Activated CD4-positive, alpha-beta T cell treated with anti-CD3 and anti-CD28 coated beads for 48 hours (primary cell): ENCODE measurements at regions not wholly inside any gene's neighbourhood (a gene's known extent, or its start where the extent isn't known, plus 50 kb on each side); places are given as distances from the start of the nearest gene placed in this dataset.
A peak's percentile ranks its signal among the peaks of the same experiment; 100 is the strongest.
"Not testable (repeated sequence)": the region's sequence is repeated elsewhere in the genome, so short reads cannot be mapped to it uniquely, and the experiment has no call there.

Experiments
- DNase-seq: peaks from one replicate; pipeline ENCODE4 v3.0.0-alpha.2; 2020

DNA sequence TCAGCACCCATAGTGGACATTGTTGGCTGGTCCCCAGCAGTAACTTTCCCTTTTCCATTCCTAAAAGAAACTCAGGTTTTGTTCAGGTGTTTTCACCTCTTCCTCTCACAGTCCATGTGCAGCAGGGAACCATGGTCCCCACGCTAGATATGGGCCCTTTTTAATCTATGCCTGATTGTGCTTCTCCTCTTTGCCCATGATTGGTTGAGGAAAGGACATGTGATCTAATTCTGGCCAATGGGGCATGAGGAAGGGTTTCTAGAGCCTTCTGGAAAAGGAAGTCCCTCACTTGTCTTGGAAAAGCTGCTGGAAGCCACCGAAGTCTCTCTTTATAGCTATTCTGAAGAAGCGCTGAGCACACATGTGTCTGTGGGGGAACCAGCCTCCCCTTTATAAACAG is 330.7 kb downstream of the ACTR3B start:
- no peak for DNase-seq

DNA sequence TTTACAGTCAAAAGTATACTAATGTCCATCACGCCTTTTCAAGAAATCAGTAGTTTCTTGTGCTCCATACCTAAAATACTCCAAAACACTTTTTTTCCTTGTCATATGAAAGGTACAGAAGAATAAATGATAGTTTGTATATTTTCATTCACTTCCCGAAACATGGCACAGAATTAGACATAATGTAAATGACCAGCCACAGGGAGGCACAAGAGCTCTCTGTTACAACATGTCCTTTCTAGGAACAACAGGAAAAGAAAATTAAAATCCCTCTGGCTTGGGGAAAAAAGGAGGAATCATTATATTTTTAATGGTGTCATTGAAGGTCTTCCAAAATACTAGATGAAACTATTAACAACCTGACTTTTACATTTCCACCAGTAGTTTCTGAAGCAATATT is 331.2 kb downstream of the ACTR3B start:
- no peak for DNase-seq

DNA sequence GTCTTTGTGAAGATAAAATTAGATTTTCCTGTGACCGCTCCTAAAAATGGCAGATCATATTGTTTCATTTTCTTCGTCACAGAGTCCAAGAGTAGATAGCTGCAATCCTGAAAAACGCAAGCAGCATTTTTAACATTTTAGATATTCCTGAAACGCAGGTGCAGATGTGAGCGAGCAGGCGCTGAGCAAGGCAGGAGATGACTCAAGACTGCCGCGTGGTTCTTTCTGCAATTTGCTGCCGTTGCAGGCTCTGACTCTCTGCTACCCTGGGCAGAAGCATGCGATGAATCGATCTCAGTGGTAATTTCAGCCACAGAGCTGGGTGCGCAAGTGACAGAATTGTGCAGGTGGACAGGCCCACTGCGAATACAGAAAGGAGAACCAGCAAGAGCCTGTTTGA is 331.9 kb downstream of the ACTR3B start:
- DNase-seq: no peak

DNA sequence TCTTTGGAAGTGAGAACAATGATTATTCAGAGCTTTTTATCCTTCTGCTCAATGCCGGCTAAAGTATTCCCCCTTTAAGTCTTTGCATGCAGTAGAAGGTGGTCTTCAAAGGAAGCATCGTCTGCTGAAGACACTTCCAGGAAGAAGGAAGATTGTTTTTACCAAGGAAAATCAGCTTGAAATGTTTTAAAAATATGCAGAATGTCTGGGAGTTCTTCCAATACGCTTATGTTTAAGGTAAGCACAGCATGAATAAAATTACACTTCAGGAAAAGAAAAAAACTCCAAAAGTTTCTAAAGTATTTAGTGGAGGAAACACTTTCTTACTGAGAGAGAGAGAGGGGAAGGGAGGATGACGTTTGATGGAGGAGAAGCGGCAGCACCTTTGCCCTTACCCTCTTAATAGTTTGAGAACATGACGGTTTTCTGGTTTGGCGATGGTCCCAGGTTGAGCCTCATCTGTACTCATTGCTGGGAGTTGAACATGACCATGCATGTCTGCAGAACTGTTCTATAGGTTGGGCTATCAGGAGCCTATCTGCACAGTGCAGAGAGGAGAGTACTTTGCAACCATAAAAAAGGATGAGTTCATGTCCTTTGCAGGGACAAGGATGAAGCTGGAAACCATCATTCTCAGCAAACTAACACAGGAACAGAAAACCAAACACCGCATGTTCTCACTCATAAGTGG is 338.1 kb downstream of the ACTR3B start:
- no peak for DNase-seq

DNA sequence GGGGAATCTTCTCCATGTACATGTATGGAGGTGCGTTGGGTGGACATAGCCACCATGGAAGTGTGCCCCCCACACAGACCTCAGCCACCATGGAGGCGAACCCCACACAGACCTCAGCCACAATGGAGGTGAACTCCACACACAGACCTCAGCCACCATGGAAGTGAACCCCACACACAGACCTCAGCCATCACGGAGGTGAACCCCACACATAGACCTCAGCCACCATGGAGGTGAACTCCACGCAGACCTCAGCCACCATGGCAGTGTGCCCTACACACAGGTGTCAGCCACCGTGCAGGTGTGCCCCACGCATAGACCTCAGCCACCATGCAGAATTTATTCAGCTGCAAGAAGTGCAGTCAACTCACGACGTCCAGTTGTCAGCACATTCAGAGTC is 339.7 kb downstream of the ACTR3B start:
- no peak for DNase-seq

DNA sequence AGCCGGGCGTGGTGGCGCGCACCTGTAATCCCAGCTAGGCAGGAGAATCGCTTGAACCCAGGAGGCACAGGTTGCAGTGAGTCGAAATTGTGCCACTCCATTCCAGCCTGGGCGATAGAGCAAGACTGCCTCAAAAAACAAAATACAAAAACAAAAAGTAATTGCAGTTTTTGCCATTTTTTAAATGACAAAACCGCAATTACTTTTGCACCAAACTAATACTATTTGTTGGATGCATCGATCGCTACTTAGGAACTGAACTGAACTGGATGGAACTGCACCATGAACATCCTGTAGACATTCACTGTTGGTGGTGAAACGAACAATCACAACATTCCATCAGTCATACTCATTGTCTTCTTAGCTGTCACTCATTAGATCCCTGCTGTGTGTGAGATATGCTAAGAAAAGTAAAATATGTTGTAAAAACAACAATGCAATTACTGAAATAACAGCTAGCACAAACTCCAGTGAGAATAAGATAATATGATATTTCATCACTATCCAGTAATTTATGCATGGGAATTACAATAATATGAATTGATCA is 341.2 kb downstream of the ACTR3B start:
- DNase-seq: no peak

DNA sequence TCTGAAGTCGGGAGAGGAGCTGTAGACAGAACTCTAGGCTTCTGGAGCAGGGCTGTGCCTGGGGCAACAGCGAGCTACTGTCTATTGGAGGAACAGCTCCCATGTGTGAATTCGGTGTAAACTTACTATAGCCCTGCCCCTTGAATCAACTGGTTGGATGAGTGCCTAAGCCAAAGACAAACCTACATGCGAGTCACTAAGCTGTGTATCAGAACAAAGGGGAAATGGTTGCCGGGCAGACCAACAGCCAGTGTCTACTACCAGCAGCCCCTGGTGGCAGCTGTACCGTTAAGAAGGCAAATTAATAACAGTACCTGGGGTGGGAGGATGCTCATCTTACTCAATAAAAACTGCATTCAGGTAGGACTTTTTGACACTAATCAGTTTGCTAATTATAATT is 343.6 kb downstream of the ACTR3B start:
- DNase-seq: no peak

DNA sequence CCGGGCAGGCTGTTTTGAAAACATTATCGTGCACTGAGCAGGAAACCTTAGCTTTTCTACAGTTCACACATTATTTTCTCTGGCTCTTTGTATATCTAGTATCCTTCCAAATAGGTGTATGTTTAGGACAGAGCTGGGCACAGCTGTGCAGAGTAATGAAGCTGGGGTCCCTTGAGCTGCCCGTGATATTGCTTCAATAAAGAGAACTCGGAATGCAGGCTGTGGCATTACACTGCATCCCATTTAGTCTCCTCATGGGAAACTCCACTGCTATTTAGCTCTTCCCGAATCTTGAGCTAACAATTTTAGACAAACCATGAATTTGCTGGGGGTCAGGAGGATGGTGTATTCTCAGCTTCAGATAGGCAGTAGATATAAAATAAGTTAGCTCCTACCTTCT is 348.3 kb downstream of the ACTR3B start:
- no peak for DNase-seq

DNA sequence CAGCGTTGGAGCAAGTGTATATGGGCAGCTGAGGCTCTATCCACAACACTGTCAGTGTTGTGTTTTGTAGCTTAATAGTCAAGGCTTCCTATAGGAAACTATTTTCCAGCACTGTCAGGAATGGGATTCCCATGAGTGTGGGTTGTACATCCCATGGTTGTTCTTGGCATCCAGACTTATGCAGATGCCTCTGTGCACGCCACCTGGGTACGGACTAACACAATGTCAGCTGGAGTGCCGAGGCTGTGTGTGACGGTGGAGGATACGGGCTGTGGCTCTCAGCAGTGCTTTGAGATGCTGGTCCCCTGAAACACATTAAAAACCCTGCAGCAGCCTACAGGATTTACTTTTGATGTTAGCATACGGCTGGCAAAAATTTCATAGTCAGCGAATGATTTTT is 350.0 kb downstream of the ACTR3B start:
- no peak for DNase-seq

DNA sequence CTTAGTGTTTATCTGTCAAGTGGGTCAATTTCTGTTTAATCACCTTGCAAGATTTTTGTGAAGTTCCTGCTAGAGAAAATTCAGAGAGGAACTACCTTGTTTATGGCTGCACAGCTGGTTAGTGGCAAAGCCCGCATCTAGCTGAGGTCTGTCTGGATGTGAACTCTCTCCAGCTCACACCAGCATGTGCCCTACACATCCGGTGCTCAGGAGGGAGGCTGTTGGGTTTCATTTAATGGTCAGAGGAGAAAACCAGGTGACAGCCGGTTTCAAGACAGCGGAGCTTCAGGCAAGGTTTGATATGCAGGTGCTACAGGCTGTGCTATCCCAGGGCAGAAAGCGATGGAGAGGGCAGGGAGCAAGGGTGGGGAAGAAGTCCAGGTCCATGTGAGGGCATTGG is 351.1 kb downstream of the ACTR3B start:
- DNase-seq: no peak

DNA sequence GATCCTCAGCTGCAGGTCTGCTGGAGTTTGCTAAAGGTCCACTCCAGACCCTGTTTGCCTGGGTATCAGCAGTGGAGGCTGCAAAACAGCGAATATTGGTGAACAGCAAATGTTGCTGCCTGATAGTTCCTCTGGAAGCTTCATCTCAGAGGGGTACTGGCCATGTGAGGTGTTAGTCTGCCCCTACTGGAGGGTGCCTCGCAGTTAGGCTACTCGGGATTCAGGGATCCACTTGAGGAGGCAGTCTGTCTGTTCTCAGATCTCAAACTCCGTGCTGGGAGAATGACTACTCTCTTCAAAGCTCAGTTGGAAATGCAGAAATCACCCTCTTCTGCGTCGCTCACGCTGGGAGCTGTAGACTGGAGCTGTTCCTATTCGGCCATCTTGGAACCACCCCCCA is 362.7 kb downstream of the ACTR3B start:
- not testable (repeated sequence) for DNase-seq

DNA sequence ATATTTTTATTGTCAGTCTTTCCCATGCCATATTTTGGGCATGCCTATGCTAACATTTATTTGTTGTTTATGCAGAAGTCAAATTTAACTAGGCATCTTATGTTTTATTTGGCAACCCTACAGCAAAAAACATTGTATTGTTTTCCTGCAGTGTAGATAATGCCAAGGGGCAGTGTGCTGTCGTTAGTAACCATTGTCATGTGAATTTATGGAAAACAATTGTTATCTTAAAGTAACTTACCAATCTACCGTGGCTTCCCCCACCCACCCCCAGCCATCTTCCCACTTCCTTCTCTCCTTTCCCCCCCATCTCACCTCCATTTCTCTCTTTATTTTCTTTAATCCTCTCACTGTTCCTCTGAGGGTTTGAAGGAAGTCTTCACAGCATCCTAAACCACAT is 370.5 kb downstream of the ACTR3B start:
- no peak for DNase-seq

DNA sequence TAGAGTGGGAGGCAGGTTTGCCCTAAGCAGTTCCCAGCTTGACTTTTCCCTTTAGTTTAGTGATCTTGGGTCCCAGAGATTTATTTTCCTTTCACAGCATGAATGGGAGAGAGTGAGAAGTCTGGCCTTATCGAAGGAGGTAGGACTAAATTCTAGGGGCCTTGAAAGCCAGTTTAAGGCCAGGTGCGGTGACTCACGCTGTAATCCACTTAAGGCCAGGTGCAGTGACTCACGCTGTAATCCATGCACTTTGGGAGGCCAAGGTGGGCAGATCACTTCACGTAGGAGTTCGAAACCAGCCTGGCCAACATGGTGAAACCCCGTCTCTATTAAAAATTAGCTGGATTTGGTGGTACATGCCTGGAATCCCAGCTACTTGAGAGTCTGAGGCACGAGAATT is 392.2 kb downstream of the ACTR3B start:
- no peak for DNase-seq

DNA sequence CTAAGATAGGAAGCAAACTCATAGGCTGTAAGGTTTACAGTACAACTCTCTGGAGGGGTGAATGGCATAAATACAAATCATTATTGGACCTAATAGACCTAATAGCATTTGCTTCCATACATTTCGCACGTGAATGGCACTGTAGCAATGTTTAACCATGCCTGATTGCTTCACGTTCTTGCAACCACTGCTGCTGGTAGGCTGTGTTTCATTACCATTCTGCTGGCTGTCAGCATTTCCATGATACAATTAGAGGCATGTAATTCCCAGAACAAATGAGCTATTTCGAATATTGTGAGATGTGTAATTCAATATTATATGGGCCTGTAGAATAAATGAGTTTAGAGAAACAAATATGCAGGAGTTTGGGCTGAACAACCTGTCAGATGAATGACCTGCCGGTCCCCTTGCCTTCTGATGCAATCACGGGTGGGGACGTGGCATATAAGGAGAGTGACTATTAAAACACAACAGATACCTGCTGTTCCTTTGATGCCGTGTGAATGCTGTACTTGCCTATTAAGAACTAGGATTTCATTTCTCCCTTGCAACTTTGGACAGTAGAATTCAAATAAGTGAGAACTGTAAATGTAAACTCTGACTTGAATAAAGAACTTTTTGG is 393.4 kb downstream of the ACTR3B start:
- no peak for DNase-seq

DNA sequence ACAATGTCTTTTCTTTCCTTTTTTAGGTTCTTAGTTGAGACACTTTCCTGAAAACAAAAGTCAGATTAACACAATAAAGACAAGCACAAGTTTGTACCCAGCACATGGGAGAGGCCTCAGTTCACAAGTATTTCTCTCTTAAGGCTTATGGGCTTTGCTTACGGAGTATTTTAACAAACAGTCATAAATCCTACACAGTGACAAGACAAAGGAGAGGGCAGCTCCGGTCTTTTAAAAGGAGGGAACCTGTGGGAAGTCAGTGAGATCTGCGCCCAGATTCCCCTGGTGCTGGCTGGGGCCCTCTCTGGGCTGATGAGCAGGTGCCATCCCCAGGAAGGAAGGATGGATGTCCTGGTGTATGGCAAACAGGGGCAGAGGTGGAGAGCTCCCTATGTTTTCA is 398.6 kb downstream of the ACTR3B start:
- DNase-seq: no peak

DNA sequence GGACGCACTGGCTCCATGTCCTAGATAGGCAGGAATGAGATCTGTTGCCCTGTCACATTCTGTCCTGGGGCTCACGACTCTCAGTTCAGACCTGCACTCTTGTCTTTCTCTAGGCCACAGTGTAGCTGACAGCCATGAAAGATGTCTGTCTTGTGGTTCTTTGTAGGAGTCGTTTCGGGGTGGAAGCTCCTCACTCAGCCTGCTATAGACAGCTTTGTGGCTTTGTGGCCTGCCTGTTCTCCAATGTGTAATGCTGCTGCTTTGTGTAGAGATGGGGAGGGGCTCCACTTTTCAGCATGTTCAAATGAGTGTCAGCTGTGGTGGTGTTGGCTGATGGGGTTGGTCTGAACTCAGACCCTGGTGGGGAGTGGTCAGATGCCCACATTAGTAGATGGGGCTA is 410.7 kb downstream of the ACTR3B start:
- DNase-seq: no peak

DNA sequence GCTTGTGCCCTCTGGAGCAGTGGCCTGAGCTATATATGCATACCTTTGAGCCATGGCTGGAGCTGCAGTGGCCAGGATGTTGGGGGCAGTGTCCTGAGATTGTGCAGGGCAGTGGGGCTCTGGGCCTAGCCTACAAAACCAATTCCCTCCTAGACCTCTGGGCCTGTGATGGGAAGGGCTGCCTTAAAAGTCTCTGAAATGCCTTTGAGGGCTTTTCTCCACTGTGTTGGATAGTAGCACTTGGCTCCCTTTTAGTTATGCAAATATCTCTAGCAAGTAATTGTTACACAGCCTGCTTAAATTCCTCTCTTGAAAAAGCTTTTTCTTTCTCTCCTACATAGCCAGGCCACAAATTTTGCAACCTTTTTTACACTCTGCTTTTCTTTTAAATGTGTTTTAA is 426.4 kb downstream of the ACTR3B start:
- DNase-seq: no peak

DNA sequence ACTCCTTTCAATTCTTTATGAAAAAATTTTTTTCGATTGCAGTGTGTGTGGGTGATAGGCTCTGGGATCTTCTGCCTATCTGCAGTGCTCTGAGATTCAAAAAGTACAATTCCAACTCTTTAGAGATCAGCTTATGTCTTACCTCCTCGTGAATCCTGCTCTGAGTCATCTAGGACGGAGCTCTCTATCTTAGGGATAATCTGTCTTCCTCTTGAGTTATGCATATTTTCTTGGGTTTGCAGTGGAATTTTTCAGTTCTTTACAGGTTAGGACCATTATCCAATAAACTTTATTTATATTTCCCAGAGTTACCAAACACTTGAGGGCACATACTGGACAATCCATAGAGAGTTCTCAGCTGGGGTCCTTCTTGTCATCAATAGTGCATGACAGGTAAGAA is 428.6 kb downstream of the ACTR3B start:
- DNase-seq: no peak

DNA sequence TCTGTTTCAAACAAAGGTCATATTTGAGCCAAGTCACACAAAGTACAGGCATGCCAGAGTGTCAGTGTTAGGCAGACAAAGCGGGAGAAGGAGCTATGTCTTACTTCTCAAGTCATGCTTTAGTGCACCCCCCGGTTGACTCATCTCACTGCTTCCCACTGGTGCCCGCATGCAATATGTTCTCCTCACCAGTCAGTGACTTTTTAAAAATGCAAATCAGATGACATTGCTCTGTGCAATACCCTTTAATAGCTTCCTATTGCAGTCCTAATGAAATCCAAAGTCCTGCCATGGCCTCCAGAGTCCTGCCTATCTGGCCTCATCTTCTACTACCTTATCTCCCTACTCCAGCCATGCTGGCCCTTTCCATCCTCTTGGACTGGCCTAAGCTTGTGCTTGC is 429.1 kb downstream of the ACTR3B start:
- DNase-seq: no peak

DNA sequence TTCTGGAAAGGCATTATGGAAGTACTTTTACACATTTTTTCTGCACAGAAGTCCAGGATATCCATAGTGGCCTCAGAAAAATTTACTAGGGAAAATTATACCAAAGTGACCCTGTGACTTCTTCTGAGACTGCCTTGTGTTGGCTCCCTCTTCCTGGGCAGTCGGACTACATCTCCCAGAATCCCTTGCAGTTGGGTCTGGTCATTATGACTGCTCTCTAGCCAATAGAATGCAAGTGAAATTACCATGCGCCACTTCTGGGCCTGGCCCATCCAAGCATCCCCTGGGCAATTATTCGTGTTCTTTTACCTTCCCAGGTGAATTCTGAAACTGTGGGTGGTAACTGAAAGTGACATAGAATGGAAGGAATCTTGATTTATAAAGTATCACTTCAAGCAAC is 430.9 kb downstream of the ACTR3B start:
- peak; percentile 5 for DNase-seq

DNA sequence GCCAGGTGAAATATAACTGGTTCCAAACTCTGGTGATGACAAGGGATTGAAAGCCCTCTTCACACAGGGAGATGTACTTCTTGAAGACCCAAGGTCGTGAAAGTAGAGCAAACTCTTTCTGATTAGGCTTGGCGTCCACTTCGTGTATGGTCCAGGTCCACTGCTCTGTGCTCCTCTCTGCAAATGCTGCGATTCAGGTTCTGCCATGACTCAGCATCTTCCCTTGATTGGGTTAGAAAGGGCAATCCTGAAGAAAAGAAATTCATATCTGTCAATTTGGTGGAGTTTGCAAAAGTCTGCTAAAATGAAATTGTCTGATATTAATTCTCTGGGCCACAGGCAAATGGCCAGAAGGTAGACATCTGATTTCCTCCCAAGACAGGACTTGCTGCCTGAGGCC is 431.4 kb downstream of the ACTR3B start:
- no peak for DNase-seq

DNA sequence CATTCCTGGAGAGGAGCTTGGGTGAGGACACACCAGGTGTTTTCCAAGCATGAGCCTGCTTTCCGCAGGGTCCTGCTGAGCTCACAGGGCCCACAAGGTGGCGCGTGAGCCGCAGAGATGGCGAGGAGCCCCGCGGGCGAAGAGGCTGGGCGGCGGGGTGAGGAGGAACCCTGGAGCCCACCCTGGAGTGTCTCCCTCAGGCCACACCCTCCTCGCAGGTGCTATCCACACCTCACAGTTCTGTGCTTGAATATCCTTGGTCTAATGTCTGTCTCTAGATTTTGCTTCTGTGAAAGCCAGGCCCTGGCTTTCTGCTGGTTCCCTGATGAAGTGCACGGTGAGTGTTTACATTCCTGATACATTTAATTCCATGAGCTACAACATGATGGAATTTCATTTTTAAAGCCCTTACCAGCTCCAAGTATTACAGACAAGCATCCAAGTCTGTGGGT is 433.6 kb downstream of the ACTR3B start:
- DNase-seq: peak; percentile 21

DNA sequence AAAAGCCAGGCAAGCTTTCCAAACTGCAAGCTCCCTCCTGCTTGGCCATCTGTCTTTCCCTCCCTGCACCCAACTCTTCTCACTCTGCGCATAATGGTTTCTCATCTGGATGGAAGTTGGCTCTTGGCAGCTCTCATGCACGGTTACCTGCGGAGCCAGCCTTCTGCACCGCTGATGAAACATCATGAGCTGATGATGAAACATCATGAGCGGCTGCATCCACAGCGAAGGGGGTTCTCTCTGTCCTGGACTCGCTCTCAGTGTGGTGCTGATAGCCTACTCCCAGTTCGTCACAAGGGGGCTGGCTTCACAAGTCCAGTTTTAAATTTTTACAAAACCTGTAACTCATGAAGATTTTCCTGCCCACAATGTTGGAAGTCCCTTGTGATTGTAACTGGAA is 457.5 kb downstream of the ACTR3B start:
- no peak for DNase-seq

DNA sequence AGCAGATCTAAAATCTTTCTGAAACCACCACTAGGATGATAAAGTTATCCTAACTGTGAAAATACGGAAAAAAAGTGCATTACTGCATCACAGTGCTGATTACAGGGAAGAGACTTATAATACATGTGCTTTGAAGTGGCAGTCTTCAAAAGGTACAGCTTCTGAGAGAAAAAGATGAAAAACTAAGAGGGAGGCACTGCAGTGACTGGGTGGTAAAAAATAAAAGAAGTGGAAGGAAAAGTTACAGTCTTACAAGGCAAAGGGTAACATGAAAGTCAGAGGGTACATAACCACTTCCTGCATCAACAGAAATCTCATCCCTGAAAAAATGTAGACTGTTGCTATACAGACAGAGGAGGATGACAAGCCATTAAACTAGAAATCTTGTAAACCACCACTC is 465.3 kb downstream of the ACTR3B start:
- no peak for DNase-seq

DNA sequence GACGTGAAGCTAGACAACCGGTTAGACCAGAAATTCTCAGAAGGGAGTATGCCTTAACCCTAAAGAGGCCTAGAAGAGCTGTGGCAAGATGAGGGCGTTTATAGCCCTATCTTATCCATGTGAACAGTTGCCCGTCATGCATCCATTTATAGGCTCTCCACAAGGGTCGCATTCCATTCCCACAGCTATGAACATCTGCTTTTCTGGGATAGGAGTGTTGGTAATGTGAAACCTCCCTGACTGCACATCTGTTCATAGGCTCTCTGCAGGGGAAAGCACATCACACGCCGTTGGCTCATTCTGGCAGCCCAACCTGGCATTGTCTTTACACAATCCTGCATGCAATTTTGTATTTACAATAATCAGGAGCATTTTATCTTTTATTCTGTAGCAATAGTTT is 485.6 kb downstream of the ACTR3B start:
- DNase-seq: not testable (repeated sequence)
